ENCODE measurements at regions not wholly inside any gene's neighbourhood (a gene's known extent, or its start where the extent isn't known, plus 50 kb on each side); places are given as distances from the start of the nearest gene placed in this dataset.

DNA sequence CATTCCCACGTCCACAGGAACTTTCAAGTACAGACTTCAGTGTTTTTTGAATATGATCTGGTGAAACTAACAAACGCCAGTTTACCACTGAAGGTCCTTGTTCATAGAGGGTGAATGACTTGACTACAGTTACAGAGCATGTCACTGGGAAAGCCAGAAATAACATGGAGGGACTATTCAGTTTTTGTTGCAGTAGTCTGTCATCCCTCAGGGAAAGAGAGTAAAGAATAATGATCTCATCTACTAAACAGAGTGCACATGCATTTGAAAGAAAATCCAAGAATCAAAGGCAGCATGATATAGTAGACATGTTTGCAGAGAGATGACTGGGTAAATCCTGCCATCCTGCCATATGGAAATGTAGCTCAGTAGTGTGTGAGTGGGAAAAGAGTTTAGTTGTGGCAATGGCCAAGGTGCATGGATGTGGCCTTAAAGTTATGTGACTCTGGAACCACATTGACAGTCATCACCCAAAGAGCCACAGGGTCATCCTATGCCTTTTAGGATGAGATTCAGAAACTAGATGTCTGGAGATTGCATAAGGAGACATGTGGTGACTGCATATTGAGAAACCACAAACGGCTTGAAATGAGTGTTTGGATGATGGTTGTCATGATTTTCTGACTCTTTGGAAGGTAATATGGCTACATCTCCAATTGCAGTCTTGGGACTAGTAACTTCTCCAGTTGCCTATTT, 125.3 kb upstream of the ZEB2 start:
- TF ChIP-seq CTCF (conservative IDR thresholded peaks at IDR 0.05; ENCODE audit: low read depth in 2 of 2) (no peak), POLR2AphosphoS5 (IDR thresholded peaks at IDR 0.05; ENCODE audit: low read depth) (no peak)

Data from GM23338 (cell line).